Keratinocyte (primary cell): ENCODE measurements at regions not wholly inside any gene's neighbourhood (a gene's known extent, or its start where the extent isn't known, plus 50 kb on each side); places are given as distances from the start of the nearest gene placed in this dataset.

Experiments
- DNase-seq: peaks from one replicate; pipeline ENCODE4 v3.0.0-alpha.2; 2011; ENCODE audit warnings: low read depth, missing footprints, low spot score
- FAIRE-seq: peaks from 2 replicates; lab custom pipeline; 2011; peaks lifted over from hg19 to GRCh38; lab: Jason Lieb, UNC
- H2AFZ ChIP-seq: 2 replicates; pipeline ENCODE4 v1.6.0; 2012; ENCODE audit warnings: low read length, control low read depth, inconsistent platforms; ENCODE audit not compliant: control insufficient read depth
- H3K27ac ChIP-seq: 2 replicates; pipeline ENCODE4 v1.5.1; 2011; ENCODE audit warnings: low read length; ENCODE audit not compliant: control insufficient read depth, insufficient read depth
- H3K27me3 ChIP-seq: 3 replicates; pipeline ENCODE4 v1.6.0; 2011; ENCODE audit warnings: low read length; ENCODE audit not compliant: control insufficient read depth, insufficient read depth; ENCODE audit errors: extremely low read depth
- H3K36me3 ChIP-seq, 2 experiments: 2 replicates in 1 of 2; 3 replicates in 1 of 2; pipeline ENCODE4 v1.5.1; 2011; ENCODE audit warnings: low read length in 2 of 2, mild to moderate bottlenecking in 1 of 2; ENCODE audit not compliant: control insufficient read depth in 2 of 2, insufficient read depth in 2 of 2; ENCODE audit errors: extremely low read depth in 1 of 2
- H3K4me1 ChIP-seq: 3 replicates; pipeline ENCODE4 v1.5.1; 2011; ENCODE audit warnings: low read length; ENCODE audit not compliant: control insufficient read depth, insufficient read depth; ENCODE audit errors: extremely low read depth
- H3K4me2 ChIP-seq: 3 replicates; pipeline ENCODE4 v1.6.0; 2011; ENCODE audit warnings: low read depth, low read length; ENCODE audit not compliant: control insufficient read depth, insufficient read depth; ENCODE audit errors: extremely low read depth
- H3K4me3 ChIP-seq, 3 experiments: fragments of 200-600 bp in 1 of 3; sonication (generic) in 1 of 3; 2 replicates in 2 of 3; 3 replicates in 1 of 3; pipeline ENCODE4 v1.5.1; 2011 to 2016; ENCODE audit warnings: low read length in 3 of 3, mild to moderate bottlenecking in 3 of 3, control low read depth in 2 of 3, inconsistent platforms in 1 of 3, low read depth in 1 of 3, mixed read lengths in 1 of 3, mixed run types in 1 of 3, moderate library complexity in 1 of 3; ENCODE audit not compliant: control insufficient read depth in 2 of 3, insufficient read depth in 2 of 3; ENCODE audit errors: extremely low read depth in 1 of 3
- H3K79me2 ChIP-seq: 2 replicates; pipeline ENCODE4 v1.6.0; 2012; ENCODE audit warnings: low read length; ENCODE audit not compliant: control insufficient read depth, insufficient read depth
- H3K9ac ChIP-seq: 3 replicates; pipeline ENCODE4 v1.6.0; 2011; ENCODE audit warnings: low read length; ENCODE audit not compliant: control insufficient read depth, insufficient read depth; ENCODE audit errors: extremely low read depth
- H3K9me1 ChIP-seq: 3 replicates; pipeline ENCODE4 v1.6.0; 2011; ENCODE audit warnings: low read length; ENCODE audit not compliant: control insufficient read depth, insufficient read depth; ENCODE audit errors: extremely low read depth
- H3K9me3 ChIP-seq: 2 replicates; pipeline ENCODE4 v1.5.1; 2012; ENCODE audit warnings: low read depth, low read length; ENCODE audit not compliant: control insufficient read depth
- H4K20me1 ChIP-seq: 3 replicates; pipeline ENCODE4 v1.6.0; 2011; ENCODE audit warnings: low read length; ENCODE audit not compliant: control insufficient read depth, insufficient read depth; ENCODE audit errors: extremely low read depth
- EZH2 ChIP-seq: IDR thresholded peaks from one replicate; pipeline ENCODE4 v1.6.1; 2012; ENCODE audit warnings: inconsistent platforms, mild to moderate bottlenecking, low read length, moderate library complexity
- dilution Hi-C: fragments of 300-500 bp; cut with MboI; formaldehyde crosslinking; loops from one replicate; pipeline ENCODE4 v1.7.0; 2020; ENCODE audit warnings: low sequenced_read_pairs; ENCODE audit not compliant: extremely low pct_ligation_motif_present
- small RNA-seq, 3 experiments: library from RNA; depleted of rRNA; stranded (forward); fragments of <200 nt; gene quantifications; one replicate each; pipeline ENCODE3, GENCODE V24; 2012; ENCODE audit warnings: low read depth in 3 of 3, low replicate concordance in 1 of 3; ENCODE audit not compliant: insufficient read length in 3 of 3
- TF ChIP-seq, protein P1 (sequence below), 3 experiments: IDR thresholded peaks in 1 of 3; conservative IDR thresholded peaks in 1 of 3; optimal IDR thresholded peaks in 1 of 3; 2 replicates in 2 of 3; 3 replicates in 1 of 3; pipeline versions ENCODE3 to v1.5.1; 2011; ENCODE audit warnings: low read length in 3 of 3, mild to moderate bottlenecking in 3 of 3, moderate library complexity in 2 of 3, control low read depth in 1 of 3, inconsistent platforms in 1 of 3; ENCODE audit not compliant: insufficient read depth in 2 of 3; ENCODE audit errors: extremely low read depth in 1 of 3

DNA sequence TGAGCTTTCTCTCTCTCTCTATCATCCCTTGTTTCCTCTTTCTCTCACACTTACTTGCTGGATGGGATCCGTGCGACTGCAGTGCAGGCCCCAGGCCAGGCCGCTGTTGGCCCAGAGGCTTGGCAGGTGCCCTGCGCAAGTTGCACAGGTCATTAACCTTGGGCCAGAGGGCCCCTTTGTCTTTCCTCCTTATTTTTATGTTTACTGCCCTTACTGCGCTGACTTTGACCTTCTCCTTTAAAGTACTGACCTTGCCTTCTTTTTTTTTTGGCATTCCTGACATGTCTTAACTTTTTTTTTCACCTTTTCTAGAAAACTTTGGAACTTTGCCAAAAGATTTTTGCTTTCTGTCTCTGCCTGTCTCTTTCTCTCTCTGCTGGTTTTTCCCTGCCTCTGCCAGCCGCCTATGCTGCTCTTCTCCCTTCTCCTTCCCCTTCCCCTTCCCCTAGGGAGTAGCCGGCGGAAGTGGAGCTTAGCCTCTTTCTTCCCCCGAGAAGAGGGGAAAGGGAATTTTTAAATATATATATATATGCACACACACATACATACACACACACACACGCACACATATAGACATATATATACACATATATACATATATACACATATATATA lies 59.6 kb upstream of the CDH4 start:
- H3K4me1 ChIP-seq: peaks cover 7% of the 10 kb centered on the region
- TF ChIP-seq, protein P1, sequence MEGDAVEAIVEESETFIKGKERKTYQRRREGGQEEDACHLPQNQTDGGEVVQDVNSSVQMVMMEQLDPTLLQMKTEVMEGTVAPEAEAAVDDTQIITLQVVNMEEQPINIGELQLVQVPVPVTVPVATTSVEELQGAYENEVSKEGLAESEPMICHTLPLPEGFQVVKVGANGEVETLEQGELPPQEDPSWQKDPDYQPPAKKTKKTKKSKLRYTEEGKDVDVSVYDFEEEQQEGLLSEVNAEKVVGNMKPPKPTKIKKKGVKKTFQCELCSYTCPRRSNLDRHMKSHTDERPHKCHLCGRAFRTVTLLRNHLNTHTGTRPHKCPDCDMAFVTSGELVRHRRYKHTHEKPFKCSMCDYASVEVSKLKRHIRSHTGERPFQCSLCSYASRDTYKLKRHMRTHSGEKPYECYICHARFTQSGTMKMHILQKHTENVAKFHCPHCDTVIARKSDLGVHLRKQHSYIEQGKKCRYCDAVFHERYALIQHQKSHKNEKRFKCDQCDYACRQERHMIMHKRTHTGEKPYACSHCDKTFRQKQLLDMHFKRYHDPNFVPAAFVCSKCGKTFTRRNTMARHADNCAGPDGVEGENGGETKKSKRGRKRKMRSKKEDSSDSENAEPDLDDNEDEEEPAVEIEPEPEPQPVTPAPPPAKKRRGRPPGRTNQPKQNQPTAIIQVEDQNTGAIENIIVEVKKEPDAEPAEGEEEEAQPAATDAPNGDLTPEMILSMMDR (optimal IDR thresholded peaks at IDR 0.05 in 1 of 3, IDR thresholded peaks at IDR 0.05 in 1 of 3, conservative IDR thresholded peaks at IDR 0.05 in 1 of 3; ENCODE audit: extremely low read depth in 1 of 3, insufficient read depth in 2 of 3, low read length in 3 of 3): no peak
- TF ChIP-seq EZH2: no peak
- H3K9me1 ChIP-seq: no peaks in the 10 kb centered on the region
- H3K27me3 ChIP-seq: peaks cover 7% of the 10 kb centered on the region
- H4K20me1 ChIP-seq: no peaks in the 10 kb centered on the region
- dilution Hi-C loops: no loop called here
- no peaks in the 10 kb centered on the region for H3K36me3 ChIP-seq
- no peaks in the 10 kb centered on the region for H3K79me2 ChIP-seq
- H2AFZ ChIP-seq: no peak overlapping the region
- H3K4me3 ChIP-seq: no peak overlapping the region
- no peak overlapping the region for H3K27ac ChIP-seq
- no peaks in the 10 kb centered on the region for H3K9me3 ChIP-seq
- no peak overlapping the region for H3K4me2 ChIP-seq
- no peak for DNase-seq
- no peak overlapping the region for H3K9ac ChIP-seq
- no peak for FAIRE-seq

DNA sequence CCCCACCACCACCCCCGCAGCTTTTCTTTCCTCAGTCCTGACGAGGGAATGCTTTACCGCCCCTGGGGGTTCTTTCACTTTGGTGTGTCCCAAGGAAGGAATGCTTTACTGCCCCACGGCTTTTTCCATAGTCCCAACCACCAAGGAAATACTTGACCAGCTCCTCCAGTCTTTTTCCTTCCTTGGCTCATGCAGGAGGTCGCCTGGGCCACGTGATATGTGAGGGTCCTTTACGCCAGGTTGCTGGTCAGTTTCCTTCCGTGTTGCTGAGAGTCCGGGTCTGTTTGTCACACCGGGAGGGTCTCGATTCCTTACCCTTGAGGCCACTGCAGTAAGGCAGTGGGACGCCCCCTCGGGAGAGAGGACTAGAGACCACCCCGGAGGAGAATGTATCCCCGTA lies 58.9 kb upstream of the CDH4 start:
- H3K4me2 ChIP-seq: no peak overlapping the region
- FAIRE-seq (no peak), DNase-seq (no peak)
- H4K20me1 ChIP-seq: no peaks in the 10 kb centered on the region
- H2AFZ ChIP-seq: no peak overlapping the region
- no peaks in the 10 kb centered on the region for H3K9me1 ChIP-seq
- dilution Hi-C loops: no loop called here
- H3K79me2 ChIP-seq: no peaks in the 10 kb centered on the region
- H3K4me3 ChIP-seq: no peak overlapping the region
- no peak for TF ChIP-seq EZH2
- TF ChIP-seq, protein P1 (optimal IDR thresholded peaks at IDR 0.05 in 1 of 3, IDR thresholded peaks at IDR 0.05 in 1 of 3, conservative IDR thresholded peaks at IDR 0.05 in 1 of 3; ENCODE audit: extremely low read depth in 1 of 3, insufficient read depth in 2 of 3, low read length in 3 of 3): no peak
- no peaks in the 10 kb centered on the region for H3K36me3 ChIP-seq
- no peak overlapping the region for H3K27ac ChIP-seq
- H3K27me3 ChIP-seq: peaks cover 9% of the 10 kb centered on the region
- peaks cover under 1% of the 10 kb centered on the region for H3K4me1 ChIP-seq
- no peak overlapping the region for H3K9ac ChIP-seq
- H3K9me3 ChIP-seq: no peaks in the 10 kb centered on the region

Small RNAs in the stretch of these regions (small RNA-seq; reads per million reads assigned to genes)
- gene MIR4533 (0 reads per million in 3 experiments), gene MIR548AG2 (0 reads per million in 3 experiments), gene MIR646 (0 reads per million in 3 experiments)
